ENCODE measurements at regions not wholly inside any gene's neighbourhood (a gene's known extent, or its start where the extent isn't known, plus 50 kb on each side); places are given as distances from the start of the nearest gene placed in this dataset.
"Not testable (repeated sequence)": the region's sequence is repeated elsewhere in the genome, so short reads cannot be mapped to it uniquely, and the experiment has no call there.

DNA sequence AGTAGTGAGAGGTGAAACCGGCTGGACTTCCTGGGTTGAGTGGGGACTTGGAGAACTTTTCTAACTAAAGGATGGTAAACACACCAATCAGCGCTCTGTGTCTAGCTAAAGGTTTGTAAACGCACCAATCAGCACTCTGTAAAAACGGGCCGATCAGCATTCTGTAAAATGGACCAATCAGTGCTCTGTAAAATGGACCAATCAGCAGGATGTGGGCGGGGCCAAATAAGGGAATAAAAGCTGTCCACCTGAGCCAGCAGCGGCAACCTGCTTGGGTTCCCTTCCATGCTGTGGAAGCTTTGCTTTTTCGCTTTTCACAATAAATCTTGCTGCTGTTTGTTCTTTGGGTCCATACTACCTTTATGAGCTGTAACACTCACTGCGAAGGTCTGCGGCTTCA, 621.2 kb downstream of the JRKL start:
- not testable (repeated sequence) for DNase-seq (ENCODE audit: low read depth in 2 of 2)

DNA sequence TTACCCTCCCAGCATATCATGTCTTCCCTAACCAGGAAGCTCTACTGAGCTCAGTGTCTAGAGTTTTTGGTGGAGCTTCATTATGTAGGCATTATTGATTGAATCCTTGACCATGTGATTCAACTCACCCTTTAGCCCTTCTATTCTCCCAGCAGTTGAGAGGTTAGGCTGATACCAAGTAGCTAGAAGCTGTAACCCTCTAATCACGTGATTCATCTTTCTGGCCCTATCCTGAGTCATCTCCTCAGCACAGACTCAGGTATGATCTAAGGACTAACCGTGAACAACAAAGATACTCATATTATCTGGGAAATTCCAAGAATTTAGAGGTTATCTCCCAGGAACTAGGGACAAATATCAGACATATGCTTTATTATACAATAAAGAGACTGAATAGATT, 625.5 kb downstream of the JRKL start:
- no peak for DNase-seq (ENCODE audit: low read depth in 2 of 2)

DNA sequence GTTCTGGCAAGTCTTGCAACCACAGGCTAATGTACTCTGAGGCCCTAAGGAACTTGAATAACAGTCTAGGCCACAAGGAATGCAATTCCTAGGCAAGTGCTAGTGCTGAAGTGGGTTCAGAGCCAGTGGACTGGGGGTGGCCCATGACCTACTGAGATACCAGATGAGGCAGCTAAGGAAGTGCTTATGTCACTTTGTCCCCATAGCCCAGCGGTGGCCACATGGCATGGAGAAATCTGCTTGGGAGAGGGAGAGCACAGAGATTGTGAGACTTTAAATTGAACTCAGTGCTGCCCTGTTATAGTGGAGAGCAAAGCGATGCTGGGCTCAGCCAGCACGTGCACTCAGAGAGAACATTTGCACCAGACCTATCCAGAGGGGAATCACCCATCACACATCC, 629.5 kb downstream of the JRKL start:
- no peak for DNase-seq (ENCODE audit: low read depth in 2 of 2)

DNA sequence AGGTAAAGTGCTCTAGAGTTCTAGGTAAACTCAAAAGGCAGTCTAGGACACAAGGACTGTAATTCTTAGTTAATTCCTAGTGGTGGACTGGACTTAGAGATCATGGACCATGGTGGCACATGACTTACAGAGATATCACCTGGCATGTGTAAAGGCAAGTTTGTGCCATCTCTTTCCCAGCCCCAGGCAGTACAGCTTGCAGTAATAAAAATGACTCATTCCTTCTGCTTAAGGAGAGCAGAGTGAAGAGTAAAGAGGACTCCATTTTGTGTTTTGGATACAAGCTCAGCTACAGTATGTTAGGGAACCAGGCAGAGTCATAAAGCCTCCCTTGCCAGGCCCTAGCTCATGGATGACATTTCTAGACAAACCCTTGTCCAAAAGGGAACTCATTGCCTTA, 629.9 kb downstream of the JRKL start:
- no peak for DNase-seq (ENCODE audit: low read depth in 2 of 2)

DNA sequence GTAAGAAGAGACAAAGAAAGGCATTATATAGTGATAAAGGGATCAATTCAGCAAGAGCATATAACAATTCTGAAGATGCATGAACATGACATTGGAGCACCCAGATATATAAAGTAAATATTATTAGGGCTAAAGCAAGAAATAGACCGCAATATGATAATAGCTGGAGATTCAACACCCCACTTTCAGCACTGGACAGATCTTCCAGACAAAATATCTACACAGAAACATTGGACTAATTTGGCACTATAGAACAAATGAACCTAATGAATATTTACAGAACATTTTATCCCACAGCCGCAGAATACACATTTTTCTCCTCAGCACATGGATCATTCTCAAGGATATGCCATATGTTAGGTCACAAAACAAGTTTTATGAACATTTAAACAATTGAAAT, 633.1 kb downstream of the JRKL start:
- DNase-seq (ENCODE audit: low read depth in 2 of 2), result no peak

DNA sequence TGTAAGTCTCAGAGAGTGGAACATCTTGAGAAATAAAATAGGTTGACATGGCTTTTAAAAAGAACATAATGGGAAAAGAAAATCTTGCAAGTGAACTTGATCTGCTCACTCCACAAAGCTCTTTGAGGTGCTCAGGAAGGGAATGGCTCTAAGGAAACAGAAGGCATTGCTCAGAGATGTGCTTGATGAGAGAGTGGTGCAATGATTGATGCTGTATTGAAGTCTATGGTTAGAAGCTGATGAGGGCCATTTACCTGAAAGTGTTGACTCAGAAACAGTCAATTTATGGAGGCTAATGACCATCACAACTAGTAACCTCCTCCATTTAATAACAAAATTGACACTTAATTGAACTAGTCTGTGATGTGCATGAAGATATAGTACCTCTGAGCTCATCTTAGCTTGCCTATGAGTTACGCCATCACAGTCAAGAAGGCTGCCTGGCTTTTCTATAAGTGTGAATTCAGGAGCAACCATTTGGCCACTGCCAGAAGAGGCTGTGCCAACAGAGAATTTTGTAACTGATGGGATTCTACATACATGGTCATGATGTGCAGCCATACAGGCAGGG, 639.1 kb downstream of the JRKL start:
- DNase-seq (ENCODE audit: low read depth in 2 of 2), result no peak

DNA sequence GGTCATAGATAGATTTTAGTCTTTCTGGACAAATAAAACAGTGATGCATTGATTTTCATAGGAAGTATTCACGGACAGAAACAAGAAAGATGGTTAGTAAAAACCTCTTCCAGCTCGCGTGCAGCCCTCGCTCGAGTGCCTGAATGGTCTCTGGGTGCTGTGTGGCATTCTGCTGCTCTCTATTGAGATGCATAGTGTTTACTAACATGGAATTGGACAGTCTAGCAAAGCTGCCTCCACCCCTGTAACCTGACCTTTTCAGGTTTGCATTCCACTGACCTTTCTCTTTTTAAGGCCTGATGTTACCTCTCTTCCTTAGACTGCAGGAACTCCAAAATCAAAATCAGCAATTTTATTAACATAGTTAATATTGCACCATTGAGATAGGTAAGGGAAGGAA, 643.4 kb downstream of the JRKL start:
- DNase-seq (ENCODE audit: low read depth in 2 of 2), result no peak

DNA sequence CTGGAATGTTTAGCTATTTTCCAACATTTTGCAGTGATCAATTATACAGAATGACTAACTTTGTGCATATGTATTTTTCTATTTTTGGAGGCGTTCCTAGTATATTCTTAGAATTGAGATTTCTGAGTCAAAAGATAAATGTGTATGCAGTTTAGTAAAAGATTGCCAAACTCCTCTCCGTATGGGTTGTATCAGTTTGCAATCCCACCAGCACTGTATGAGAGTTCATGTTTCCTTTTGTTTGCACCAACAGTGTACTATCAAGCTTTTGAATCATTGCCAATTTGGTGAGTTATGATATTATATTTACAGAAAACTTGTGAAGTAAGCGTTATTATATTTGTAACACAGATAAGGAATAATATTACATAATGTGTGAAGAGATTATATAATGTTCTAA, 658.7 kb downstream of the JRKL start:
- no peak for DNase-seq (ENCODE audit: low read depth in 2 of 2)

DNA sequence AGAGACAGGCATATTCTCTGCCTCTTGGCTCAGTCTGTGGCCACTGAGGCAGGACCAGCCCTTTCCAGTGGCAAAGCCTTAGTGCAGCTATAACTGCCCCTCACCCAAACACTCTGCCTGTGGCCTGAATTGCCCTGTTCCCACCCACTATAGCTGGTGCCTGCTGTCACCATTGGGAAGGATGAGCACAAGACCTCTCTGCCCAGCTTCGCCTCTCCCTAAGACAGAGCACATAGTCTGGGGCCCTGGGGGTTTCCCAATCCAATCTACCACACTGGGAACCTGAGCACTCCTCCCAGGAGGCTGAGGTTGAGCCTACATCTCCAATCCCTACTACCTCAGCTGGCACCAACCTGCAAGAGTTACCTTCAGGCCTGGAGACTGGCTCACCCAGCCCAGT, 670.4 kb downstream of the JRKL start:
- no peak for DNase-seq (ENCODE audit: low read depth in 2 of 2)

DNA sequence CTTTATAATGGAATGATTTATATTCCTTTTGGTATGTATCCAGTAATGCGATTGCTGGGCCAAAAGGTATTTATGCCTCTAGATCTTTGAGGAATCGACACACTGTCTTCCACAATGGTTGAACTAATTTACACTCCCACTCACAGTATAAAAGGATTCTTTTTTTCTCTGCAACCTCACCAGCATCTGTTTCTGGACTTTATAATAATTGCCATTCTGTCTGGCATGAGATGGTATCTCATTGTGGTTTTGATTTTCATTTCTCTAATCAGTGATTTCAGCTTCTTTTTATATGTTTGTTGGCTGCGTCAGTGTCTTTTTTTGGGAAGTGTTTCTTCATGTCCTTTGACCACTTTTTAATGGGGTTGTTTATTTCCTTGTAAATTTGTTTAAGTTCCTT, 679.3 kb downstream of the JRKL start:
- DNase-seq (ENCODE audit: low read depth in 2 of 2), result no peak

DNA sequence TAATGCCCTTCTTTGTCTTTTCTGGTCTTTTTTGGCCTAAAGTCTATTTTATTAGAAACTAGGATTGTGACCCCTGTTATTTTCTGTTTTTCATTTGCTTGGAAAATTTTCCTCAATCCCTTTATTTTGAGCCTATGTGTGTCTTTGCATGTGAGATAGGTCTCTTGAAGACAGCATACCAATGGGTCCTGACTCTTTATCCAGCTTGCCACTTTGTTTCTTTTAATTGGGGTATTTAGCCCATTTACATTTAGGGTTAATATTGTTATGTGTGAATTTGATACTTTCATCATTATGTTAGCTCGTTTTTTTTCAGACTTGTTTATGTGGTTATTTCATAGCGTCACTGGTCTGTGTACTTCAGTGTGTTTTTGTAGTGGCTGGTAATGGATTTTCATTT, 682.6 kb downstream of the JRKL start:
- no peak for DNase-seq (ENCODE audit: low read depth in 2 of 2)

DNA sequence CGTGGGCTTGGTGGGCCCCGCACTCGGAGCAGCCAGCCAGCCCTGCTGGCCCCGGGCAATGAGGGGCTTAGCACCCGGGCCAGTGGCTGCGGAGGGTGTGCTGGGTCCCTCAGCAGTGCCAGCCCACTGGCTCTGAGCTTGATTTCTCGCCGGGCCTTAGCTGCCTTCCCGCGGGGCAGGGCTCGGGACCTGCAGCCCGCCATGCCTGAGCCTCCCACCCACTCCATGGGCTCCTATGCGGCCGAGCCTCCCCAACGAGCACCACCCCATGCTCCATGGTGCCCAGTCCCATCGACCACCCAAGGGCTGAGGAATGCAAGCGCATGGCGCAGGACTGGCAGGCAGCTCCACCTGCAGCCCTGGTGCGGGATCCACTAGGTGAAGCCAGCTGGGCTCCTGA, 686.9 kb downstream of the JRKL start:
- not testable (repeated sequence) for DNase-seq (ENCODE audit: low read depth in 2 of 2)

DNA sequence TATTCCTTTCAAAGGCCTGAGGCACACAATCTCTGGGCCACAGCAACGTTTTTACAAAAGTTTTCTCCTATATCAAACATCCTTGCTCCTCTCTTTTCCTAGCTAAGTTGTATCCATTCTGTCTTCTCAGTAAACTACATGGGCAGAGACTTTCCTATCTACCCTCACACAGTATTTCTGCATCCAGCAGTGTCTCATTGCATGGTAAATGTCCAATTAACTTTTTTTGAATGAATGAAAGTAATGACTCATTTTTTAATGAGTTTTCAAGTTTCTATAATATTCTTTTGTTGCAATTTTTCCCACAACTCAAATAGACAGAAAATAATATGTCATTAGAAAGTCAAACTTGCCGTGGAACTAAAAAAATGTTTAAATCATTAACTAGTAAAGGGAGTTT, 688.6 kb downstream of the JRKL start:
- DNase-seq (ENCODE audit: low read depth in 2 of 2), result no peak

DNA sequence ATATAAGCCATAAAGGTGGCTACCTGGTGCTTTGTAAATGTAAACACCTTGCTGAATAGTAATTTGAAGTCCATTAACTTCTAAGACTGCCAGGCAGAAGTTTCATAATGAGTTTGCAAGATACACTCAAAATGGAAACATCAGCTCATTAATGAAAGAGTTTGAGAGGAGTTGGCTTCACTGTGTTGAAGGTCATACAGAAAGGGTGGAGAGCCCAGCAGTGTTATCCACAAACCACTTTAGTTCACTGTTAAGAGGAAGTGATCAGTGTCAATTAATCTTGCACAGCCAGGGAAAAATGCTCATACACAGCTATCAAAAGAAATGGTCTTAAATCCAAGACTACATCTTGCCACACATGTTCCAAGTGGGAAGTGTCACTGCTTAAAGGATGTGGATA, 689.4 kb downstream of the JRKL start:
- DNase-seq (ENCODE audit: low read depth in 2 of 2), result no peak

DNA sequence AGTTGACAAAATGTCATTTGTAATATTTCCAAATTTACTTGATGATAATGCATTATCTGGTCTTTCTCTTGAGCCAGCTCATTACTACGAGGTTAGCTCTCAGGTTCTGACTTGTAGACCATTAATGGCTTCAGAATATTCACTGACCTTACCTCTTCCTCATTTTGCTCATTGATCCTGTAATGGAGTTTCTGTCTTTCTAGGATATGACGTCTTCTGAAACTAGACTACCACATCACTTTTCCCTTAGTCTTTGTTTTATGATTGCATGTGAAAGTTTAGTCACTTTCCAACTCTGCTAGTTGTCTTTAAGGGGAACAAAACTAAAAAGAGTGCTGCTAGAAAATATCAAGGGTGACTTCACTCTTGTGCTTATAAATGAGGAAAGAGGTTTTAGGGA, 697.6 kb downstream of the JRKL start:
- DNase-seq (ENCODE audit: low read depth in 2 of 2), result no peak

DNA sequence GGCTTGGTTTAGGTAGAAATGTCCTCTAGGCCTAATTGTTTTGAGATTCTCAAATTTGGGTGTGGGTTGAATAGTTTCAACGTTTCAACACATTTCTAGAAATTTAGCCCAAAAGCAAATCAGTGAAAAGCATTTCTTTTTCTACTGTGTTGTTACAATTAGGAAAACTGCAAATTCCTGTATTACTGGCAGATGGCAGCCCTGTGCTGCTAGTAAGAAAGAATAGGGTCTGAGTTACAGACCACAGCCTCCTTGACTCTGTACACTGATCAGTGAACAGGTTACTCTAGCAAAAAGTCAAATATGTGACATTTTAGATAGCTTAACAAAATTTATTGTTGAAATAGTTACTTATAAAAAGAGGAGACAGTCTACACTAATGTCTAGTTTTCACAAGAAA, 703.0 kb downstream of the JRKL start:
- DNase-seq (ENCODE audit: low read depth in 2 of 2), result no peak

DNA sequence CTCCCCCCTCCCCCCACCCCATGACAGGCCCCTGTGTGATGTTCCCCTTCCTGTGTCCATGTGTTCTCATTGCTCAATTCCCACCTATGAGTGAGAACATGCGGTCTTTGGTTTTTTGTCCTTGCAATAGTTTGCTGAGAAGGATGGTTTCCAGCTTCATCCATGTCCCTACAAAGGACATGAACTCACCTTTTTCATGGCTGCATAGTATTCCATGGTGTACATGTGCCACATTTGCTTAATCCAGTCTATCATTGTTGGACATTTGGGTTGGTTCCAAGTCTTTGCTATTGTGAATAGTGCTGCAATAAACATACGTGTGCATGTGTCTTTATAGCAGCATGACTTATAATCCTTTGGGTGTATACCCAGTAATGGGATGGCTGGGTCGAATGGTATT, 712.4 kb downstream of the JRKL start:
- not testable (repeated sequence) for DNase-seq (ENCODE audit: low read depth in 2 of 2)

DNA sequence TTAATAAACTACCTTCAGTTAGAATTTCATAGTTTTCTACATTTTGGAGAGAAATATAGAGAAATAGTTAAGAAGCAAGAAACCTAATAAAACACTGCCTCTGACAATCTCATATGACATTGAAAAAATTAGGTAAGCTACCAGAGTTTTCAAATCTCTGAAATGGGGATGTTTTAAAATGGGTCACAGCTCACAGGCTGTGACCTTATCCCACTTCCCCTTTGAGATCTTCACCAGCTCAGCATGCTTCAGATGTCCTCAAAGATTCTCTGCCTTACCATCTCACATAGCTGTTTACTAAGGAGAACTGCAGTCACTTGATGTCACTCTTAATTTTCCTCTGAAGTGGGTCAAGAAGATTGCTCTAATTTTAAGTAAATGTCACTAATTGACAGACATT, 717.8 kb downstream of the JRKL start:
- DNase-seq (ENCODE audit: low read depth in 2 of 2), result no peak

DNA sequence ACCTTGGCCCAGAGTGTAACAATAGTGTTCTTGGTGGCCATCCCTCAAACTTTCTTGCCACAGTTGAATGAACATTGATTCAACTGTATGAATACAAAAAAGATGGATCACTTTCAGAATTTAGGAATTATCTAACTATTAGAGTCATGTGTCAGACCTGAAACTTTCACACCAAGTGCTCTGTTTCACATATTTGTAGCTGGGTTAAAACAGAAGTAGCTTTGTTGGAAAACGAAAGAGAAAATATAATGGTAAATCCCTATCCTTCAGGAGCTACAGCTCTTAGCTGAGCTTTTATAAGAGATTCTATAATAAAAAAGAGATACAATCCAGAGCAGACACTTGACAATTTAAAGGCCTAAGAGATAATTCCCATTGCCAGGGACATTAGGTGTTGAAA, 719.3 kb downstream of the JRKL start:
- no peak for DNase-seq (ENCODE audit: low read depth in 2 of 2)

DNA sequence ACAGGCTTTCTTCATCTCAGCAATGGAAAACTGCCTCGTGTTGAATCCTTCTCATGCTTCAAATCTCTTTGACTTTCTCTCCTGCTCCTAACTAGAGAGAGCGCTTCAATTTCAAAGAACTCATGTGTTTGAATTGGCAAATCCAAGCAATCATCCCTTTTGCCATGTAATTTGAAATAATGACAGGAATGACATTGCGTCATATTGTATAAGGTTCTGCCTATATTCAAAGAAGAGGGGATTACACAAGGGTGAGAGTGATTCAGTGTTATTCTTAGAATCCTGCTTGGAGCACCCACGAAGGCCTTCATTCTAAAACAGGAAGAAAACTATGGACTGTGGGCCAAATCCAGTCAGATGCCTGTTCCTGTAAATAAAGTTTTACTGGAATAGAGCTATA, 720.6 kb downstream of the JRKL start:
- no peak for DNase-seq (ENCODE audit: low read depth in 2 of 2)

DNA sequence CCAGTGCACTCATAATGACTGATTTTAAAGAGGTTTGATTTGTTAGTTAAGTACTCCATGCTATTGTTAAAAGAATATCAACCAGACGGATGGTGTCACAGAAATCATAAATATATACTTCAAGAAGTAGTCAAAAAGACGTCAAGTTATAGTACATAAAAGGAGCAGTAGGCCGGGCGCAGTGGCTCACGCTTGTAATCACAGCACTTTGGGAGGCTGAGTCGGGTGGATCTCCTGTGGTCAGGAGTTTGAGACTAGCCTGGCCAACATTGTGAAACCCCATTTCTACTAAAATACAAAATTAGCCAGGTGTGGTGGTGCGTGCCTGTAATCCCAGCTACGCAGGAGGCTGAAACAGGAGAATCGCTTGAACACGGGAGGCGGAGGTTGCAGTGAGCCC, 721.7 kb downstream of the JRKL start:
- DNase-seq (ENCODE audit: low read depth in 2 of 2), result no peak

DNA sequence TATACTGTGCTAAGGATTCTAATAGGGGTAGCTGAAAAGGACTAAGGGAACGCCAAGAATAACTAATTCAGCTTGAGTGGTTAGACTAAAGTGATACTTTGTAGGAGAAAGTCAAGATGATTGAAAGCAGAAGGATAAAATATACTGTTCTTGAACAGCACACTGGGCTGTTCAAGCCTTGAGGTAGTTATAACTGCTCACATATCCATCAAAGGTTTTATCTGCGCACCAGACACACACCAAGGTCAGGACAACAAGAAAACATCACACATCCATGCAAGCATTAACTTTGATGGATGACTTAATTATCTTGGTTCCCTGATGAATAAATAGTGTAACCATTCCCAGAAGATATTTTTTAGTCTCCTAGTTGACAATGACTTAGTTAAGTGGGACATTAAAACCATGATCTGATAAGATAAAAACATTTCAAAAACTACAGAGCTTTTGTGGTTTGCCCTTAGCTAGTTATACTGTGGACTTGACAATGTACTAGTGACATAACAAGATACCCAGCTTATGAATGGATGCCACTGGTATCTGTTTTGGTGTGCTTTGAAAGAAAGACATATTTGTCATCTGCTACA, 728.9 kb downstream of the JRKL start:
- no peak for DNase-seq (ENCODE audit: low read depth in 2 of 2)

DNA sequence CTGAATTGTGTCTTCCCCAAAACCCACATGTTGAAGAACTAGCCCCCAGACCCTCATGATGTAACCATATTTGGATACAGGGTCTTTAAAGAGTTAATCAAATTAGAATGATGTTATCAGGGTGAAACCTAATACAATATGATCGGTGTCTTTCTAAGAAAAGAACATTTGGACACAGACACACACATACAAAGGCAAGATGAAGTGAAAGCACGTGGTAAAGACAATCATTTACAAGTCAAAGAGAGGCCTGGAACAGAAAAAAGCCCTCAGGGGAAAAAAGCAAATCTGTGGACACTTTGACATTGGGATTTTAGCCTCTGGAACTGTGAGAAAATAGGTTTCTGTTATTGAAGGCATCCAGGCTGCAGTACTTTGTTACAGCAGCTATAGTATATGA, 733.4 kb downstream of the JRKL start:
- no peak for DNase-seq (ENCODE audit: low read depth in 2 of 2)

DNA sequence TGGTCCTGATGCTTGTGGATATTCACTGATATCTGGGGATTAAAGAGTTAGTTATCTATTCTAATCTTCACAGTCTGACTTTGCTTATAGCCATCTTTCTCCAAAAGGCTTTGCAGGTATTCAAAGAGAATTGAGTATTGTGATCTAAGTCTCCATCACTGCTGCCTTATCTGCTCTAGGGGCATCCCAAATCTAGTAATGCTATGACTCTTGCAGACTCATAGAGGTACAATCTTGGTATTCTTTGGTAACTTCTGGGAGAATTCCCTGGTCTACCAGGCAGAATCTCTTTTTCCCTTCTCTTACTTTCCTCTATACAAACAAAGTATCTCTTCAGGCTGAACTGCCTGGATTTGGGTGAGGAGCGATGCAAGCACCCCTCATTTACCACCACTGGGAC, 746.3 kb downstream of the JRKL start:
- no peak for DNase-seq (ENCODE audit: low read depth in 2 of 2)

All from activated CD4-positive, alpha-beta T cell treated with anti-CD3 and anti-CD28 coated beads for 24 hours (primary cell).